ENCODE measurements at regions not wholly inside any gene's neighbourhood (a gene's known extent, or its start where the extent isn't known, plus 50 kb on each side); places are given as distances from the start of the nearest gene placed in this dataset.

- no peak for DNase-seq
Observed at GRCh38 chr11:42625757-42626665, 685.8 kb upstream of the API5 start.

GRCh38 chr11:42631220-42631843 is 680.5 kb upstream of the API5 start:
- no peak for DNase-seq

GRCh38 chr11:42646959-42647358 is 664.8 kb upstream of the API5 start:
- DNase-seq = no peak

- no peak for DNase-seq
Observed at GRCh38 chr11:42647993-42648392, 663.8 kb upstream of the API5 start.

GRCh38 chr11:42651621-42652020 is 660.2 kb upstream of the API5 start:
- DNase-seq = no peak

- no peak for DNase-seq
Observed at GRCh38 chr11:42657169-42657568, 654.6 kb upstream of the API5 start.

GRCh38 chr11:42661942-42662341 is 649.9 kb upstream of the API5 start:
- DNase-seq = no peak

- no peak for DNase-seq
Observed at GRCh38 chr11:42669248-42669976, 642.4 kb upstream of the API5 start.

GRCh38 chr11:42674436-42674835 is 637.4 kb upstream of the API5 start:
- no peak for DNase-seq

- no peak for DNase-seq
Observed at GRCh38 chr11:42707541-42707940, 604.3 kb upstream of the API5 start.

- DNase-seq = no peak
Observed at GRCh38 chr11:42709216-42709615, 602.6 kb upstream of the API5 start.

GRCh38 chr11:42713279-42713678 is 598.5 kb upstream of the API5 start:
- no peak for DNase-seq

- no peak for DNase-seq
Observed at GRCh38 chr11:42713753-42714152, 598.0 kb upstream of the API5 start.

GRCh38 chr11:42720716-42721563 is 590.9 kb upstream of the API5 start:
- no peak for DNase-seq

- DNase-seq = no peak
Observed at GRCh38 chr11:42727879-42728278, 583.9 kb upstream of the API5 start.

GRCh38 chr11:42762348-42762747 is 549.4 kb upstream of the API5 start:
- DNase-seq = no peak

GRCh38 chr11:42764936-42765335 is 546.9 kb upstream of the API5 start:
- DNase-seq = no peak

GRCh38 chr11:42768576-42768975 is 543.2 kb upstream of the API5 start:
- no peak for DNase-seq

GRCh38 chr11:42770444-42771065 is 541.2 kb upstream of the API5 start:
- no peak for DNase-seq

- DNase-seq = no peak
Observed at GRCh38 chr11:42772886-42773285, 538.9 kb upstream of the API5 start.

- no peak for DNase-seq
Observed at GRCh38 chr11:42773729-42774128, 538.1 kb upstream of the API5 start.

GRCh38 chr11:42774567-42774966 is 537.2 kb upstream of the API5 start:
- DNase-seq = no peak
